ENCODE measurements at regions not wholly inside any gene's neighbourhood (a gene's known extent, or its start where the extent isn't known, plus 50 kb on each side); places are given as distances from the start of the nearest gene placed in this dataset.

GRCh38 chr13:62631124-62631523, 1215.5 kb upstream of the PCDH20 start:
- TF ChIP-seq CTCF (conservative IDR thresholded peaks at IDR 0.05) (no peak), ZFX (IDR thresholded peaks at IDR 0.05) (no peak)

Data from C4-2B (cell line).